Sigmoid colon (tissue), 3 donors: ENCODE measurements at regions not wholly inside any gene's neighbourhood (a gene's known extent, or its start where the extent isn't known, plus 50 kb on each side); places are given as distances from the start of the nearest gene placed in this dataset.

Experiments
- CTCF ChIP-seq, 4 experiments: fragments of 450-650 bp in 3 of 4; fragments of 200-600 bp in 1 of 4; IDR thresholded peaks; one replicate each; pipeline ENCODE4 v1.5.1; 2016 to 2019; ENCODE audit warnings: antibody characterized with exemption in 4 of 4, mild to moderate bottlenecking in 3 of 4, moderate library complexity in 2 of 4
- POLR2A ChIP-seq, 2 donors: fragments of 450-650 bp; IDR thresholded peaks; one replicate each; pipeline ENCODE4 v1.6.1; 2016; ENCODE audit warnings: antibody characterized with exemption in 2 of 2, mild to moderate bottlenecking in 2 of 2, moderate library complexity in 2 of 2

- TF ChIP-seq CTCF (IDR thresholded peaks at IDR 0.05) = no peak
- no peak for TF ChIP-seq POLR2A (IDR thresholded peaks at IDR 0.05)
Measured at GRCh38 chr4:181982437-181982836, 260.8 kb upstream of the TENM3 start.
